HUES64 (cell line): ENCODE measurements at regions not wholly inside any gene's neighbourhood (a gene's known extent, or its start where the extent isn't known, plus 50 kb on each side); places are given as distances from the start of the nearest gene placed in this dataset.
"Not testable (repeated sequence)": the region's sequence is repeated elsewhere in the genome, so short reads cannot be mapped to it uniquely, and the experiment has no call there.

Experiments used
- H3K27ac ChIP-seq: 2 replicates; pipeline ENCODE4 v1.7.0; 2013; ENCODE audit warnings: low read depth, low read length, inconsistent platforms
- H3K27me3 ChIP-seq: 2 replicates; pipeline ENCODE4 v1.6.1; 2013; ENCODE audit warnings: mild to moderate bottlenecking, low read length; ENCODE audit not compliant: insufficient read depth
- H3K36me3 ChIP-seq: 2 replicates; pipeline ENCODE4 v1.6.1; 2013; ENCODE audit warnings: mild to moderate bottlenecking, low read length; ENCODE audit not compliant: insufficient read depth
- H3K4me1 ChIP-seq: 2 replicates; pipeline ENCODE4 v1.6.1; 2013; ENCODE audit warnings: mild to moderate bottlenecking, low read length, moderate library complexity; ENCODE audit not compliant: insufficient read depth
- H3K4me3 ChIP-seq: 2 replicates; pipeline ENCODE4 v1.5.1; 2013; ENCODE audit warnings: mild to moderate bottlenecking, low read length, moderate library complexity
- H3K9ac ChIP-seq: 2 replicates; pipeline ENCODE4 v1.6.1; 2013; ENCODE audit warnings: mild to moderate bottlenecking, low read depth, low read length
- H3K9me3 ChIP-seq: 2 replicates; pipeline ENCODE4 v1.6.1; 2013; ENCODE audit warnings: low read depth, low read length; ENCODE audit not compliant: insufficient read depth
- WGBS: fragments of 150-250, 120-280 bp; methylation state at CpG from one replicate; pipeline ENCODE4 v1.1.7; 2013; ENCODE audit warnings: missing lambda C conversion rate; 5-methylcytosine and 5-hydroxymethylcytosine counted together

- no CpG with 5 or more reads among the region's 8 CpGs for WGBS
- H3K9me3 ChIP-seq, H3K9ac ChIP-seq, H3K27me3 ChIP-seq, H3K4me3 ChIP-seq, H3K36me3 ChIP-seq, H3K27ac ChIP-seq, H3K4me1 ChIP-seq: not testable (repeated sequence)
Observed at GRCh38 chr9:42419652-42420051, 236.2 kb downstream of the SPATA31A6 start.

DNA sequence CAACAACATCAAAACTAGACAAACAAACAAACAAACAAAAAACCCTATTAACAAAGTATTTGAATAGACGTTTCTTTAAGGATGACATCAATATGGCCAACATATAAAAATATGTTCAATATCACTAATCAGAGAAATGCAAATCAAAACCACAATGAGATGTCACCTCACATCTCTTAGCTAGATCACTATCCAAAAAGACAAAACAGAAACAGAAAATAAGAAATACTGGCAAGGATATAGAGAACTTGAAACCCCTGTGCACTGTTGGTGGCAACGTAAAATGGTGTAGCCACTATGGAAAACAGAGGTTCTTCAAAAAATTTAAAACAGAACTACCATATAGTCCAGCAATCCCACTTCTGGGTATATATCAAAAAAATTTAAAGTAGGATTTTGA is 236.9 kb downstream of the SPATA31A6 start:
- not testable (repeated sequence) for H3K9ac ChIP-seq, H3K4me1 ChIP-seq, H3K27me3 ChIP-seq, H3K27ac ChIP-seq, H3K36me3 ChIP-seq, H3K4me3 ChIP-seq, H3K9me3 ChIP-seq
- WGBS = 92% methylated on average over 1 of the region's 2 CpGs

GRCh38 chr9:42421630-42422029 is 238.2 kb downstream of the SPATA31A6 start:
- H3K4me3 ChIP-seq, H3K9me3 ChIP-seq, H3K27ac ChIP-seq, H3K36me3 ChIP-seq, H3K4me1 ChIP-seq, H3K27me3 ChIP-seq, H3K9ac ChIP-seq: not testable (repeated sequence)
- 95% methylated on average over 4 of the region's 8 CpGs for WGBS

GRCh38 chr9:42430674-42431615 is 247.5 kb downstream of the SPATA31A6 start:
- not testable (repeated sequence) for H3K9me3 ChIP-seq, H3K9ac ChIP-seq, H3K27me3 ChIP-seq, H3K4me1 ChIP-seq, H3K36me3 ChIP-seq, H3K4me3 ChIP-seq
- H3K27ac ChIP-seq = 0 out of 2 replicates have a peak overlapping the region, but pooled peaks have one; percentile 62
- WGBS = 88% methylated on average over 2 of the region's 4 CpGs

DNA sequence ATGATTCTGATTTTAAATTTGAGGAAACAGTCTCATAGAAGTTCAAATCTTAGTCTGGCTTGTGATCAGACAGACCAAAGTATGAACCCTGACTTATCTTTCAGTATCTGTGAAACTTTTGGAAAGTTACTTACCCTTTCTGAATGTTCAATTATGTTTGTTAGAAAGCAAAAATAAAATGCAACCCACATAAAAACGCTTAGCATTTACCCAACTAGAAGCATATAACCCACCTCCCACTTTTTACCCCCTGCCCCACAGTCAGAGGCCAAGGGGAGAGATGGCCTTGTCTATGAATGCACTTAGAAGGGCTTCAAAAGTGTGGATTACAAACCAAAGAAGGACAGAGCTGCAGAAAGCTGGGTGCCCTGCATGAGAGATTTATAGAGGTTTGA is 248.2 kb downstream of the SPATA31A6 start:
- not testable (repeated sequence) for H3K9ac ChIP-seq, H3K9me3 ChIP-seq, H3K27me3 ChIP-seq, H3K36me3 ChIP-seq, H3K4me3 ChIP-seq, H3K4me1 ChIP-seq, H3K27ac ChIP-seq
- WGBS = no CpG with 5 or more reads among the region's 1 CpG

DNA sequence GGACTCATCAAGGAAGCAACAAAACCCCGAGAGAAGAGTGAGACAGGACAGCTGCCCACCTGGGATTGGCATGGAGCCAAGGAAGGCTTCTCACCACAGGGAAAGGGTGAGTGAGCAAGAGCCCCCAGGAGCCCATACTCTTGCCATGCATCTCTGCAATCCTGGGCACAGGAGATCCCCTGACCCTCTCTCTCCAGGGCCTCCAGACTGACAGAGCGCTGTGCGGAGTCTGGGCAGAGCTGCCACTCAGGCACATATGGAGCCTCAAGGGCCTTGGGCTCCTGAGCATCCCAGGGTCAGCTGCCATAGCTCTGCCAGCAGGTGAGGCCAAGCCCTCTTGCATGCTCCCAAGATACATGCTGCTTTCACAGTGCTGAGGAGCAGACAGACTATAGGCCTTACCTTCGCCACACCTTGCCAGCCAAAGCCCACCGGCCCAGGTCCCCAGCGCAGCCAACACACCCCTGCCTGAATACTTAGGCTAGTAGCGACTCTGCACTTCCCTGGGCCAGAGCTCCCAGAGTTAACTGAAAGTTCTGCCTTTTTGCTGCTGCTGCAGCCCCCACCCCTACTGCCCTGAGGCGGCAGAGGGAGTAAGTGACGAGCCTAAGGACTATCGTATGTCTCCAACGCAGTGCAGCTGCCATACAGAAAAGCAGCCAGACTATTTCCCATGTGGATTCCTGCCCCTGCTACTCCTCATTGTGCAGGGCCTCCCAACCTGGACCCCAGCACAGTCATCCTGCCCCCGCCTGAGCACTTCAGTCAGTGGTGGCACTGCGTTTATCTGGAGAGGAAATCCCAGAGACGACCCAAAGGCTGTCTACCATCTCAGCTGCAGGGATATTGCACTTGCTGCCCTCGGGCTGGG is 251.6 kb downstream of the SPATA31A6 start:
- H3K27ac ChIP-seq, H3K36me3 ChIP-seq: not testable (repeated sequence)

GRCh38 chr9:42435715-42436342 is 252.4 kb downstream of the SPATA31A6 start:
- WGBS = 86% methylated on average over 3 of the region's 4 CpGs
- H3K9ac ChIP-seq, H3K9me3 ChIP-seq, H3K4me1 ChIP-seq, H3K36me3 ChIP-seq, H3K27me3 ChIP-seq, H3K4me3 ChIP-seq, H3K27ac ChIP-seq: not testable (repeated sequence)

More for the DNA sequence above, 251.6 kb downstream of the SPATA31A6 start:
- H3K27me3 ChIP-seq, H3K9ac ChIP-seq, H3K4me1 ChIP-seq, H3K9me3 ChIP-seq, H3K4me3 ChIP-seq: not testable (repeated sequence)
- 74% methylated on average over 11 of the region's 15 CpGs for WGBS

DNA sequence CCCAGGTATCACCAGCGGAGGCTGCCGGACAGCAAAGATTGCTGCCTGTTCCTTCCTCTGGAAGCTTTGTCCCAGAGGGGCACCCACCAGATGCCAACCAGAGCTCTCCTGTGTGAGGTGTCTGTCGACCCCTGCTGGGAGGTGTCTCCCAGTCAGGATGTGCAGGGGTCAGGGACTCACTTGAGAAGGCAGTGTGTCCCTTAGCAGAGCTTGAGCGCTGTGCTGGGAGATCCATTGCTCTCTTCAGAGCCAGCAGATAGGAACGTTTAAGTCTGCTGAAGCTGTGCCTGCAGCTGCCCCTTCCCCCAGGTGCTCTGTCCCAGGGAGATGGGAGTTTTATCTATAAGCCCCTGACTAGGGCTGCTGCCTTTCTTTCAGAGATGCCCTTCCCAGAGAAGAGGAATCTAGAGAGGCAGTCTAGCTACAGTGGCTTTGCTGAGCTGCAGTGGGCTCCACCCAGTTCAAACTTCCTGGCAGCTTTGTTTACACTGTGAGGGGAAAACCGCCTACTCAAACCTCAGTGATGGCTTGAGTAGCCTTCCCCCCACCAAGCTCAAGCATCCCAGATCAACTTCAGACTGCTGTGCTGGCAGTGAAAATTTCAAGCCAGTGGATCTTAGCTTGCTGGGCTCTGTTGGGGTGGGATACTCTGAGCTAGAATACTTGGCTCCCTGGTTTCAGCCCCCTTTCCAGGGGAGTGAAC is 253.7 kb downstream of the SPATA31A6 start:
- H3K36me3 ChIP-seq, H3K27ac ChIP-seq, H3K4me1 ChIP-seq, H3K9me3 ChIP-seq, H3K4me3 ChIP-seq, H3K9ac ChIP-seq, H3K27me3 ChIP-seq: not testable (repeated sequence)
- WGBS = 73% methylated on average over 2 of the region's 6 CpGs

DNA sequence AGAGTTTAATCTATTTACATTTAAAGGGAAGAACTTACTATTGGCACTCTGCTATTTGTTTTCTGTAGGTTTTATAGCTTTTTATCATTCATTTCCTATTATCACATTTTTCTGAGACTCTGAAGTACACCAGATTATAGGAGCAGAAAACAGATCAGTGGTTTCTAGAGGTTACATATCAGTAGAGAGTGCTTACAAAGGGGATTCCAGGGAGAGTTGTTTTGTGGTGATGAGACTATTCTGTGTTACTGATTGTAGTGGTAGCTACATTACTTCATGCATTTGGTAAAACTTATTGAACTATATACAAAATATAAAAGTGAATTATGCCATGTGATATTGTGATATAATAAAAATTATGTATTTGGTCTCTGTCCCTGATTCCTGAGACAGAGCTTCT is 259.2 kb downstream of the SPATA31A6 start:
- not testable (repeated sequence) for H3K27ac ChIP-seq, H3K4me1 ChIP-seq, H3K4me3 ChIP-seq, H3K9ac ChIP-seq, H3K27me3 ChIP-seq, H3K9me3 ChIP-seq, H3K36me3 ChIP-seq

- not testable (repeated sequence) for H3K4me1 ChIP-seq, H3K4me3 ChIP-seq, H3K27ac ChIP-seq, H3K27me3 ChIP-seq, H3K9me3 ChIP-seq, H3K9ac ChIP-seq, H3K36me3 ChIP-seq
- 67% methylated on average over 1 of the region's 2 CpGs for WGBS
Observed at GRCh38 chr9:42443414-42443813, 260.0 kb downstream of the SPATA31A6 start.

DNA sequence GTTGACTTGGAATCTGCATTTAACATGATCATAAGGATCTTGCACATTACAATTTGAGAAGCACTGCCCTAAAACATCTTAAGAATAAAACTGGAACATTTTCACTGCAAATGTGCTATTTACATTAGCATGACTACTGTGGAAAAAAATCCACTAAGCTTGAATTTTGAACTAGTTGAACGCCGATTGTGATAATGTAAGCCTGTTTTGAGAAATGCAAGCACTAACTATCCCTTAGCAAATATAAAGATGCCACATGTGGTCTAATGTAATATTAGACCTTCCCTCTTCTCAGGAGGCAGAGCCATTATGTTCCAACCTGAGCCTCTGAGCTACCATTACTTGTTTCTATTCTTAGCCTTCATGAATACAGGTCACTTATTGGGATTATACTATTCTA is 278.0 kb downstream of the SPATA31A6 start:
- H3K27me3 ChIP-seq, H3K27ac ChIP-seq, H3K9me3 ChIP-seq, H3K9ac ChIP-seq, H3K36me3 ChIP-seq, H3K4me1 ChIP-seq, H3K4me3 ChIP-seq: not testable (repeated sequence)
- WGBS = no CpG with 5 or more reads among the region's 2 CpGs
